Astrocyte of the cerebellum (primary cell): ENCODE measurements at regions not wholly inside any gene's neighbourhood (a gene's known extent, or its start where the extent isn't known, plus 50 kb on each side); places are given as distances from the start of the nearest gene placed in this dataset.
"Not testable (repeated sequence)": the region's sequence is repeated elsewhere in the genome, so short reads cannot be mapped to it uniquely, and the experiment has no call there.

Experiments
- DNase-seq: peaks from one replicate; pipeline ENCODE4 v3.0.0-alpha.2; 2011; ENCODE audit warnings: low read depth
- H3K4me3 ChIP-seq: 2 replicates; pipeline ENCODE4 v1.5.1; 2011; ENCODE audit warnings: mild to moderate bottlenecking, low read depth, low read length, moderate library complexity
- in situ Hi-C: cut with HindIII; loops from 2 replicates; pipeline ENCODE4 v1.10.0; 2017; ENCODE audit warnings: low sequenced_read_pairs
- TF ChIP-seq, protein P1 (sequence below): IDR thresholded peaks from 2 replicates; pipeline ENCODE4 v1.5.1; 2012; ENCODE audit warnings: low read length, low read depth, moderate library complexity, mild to moderate bottlenecking; ENCODE audit errors: missing control alignments

DNA sequence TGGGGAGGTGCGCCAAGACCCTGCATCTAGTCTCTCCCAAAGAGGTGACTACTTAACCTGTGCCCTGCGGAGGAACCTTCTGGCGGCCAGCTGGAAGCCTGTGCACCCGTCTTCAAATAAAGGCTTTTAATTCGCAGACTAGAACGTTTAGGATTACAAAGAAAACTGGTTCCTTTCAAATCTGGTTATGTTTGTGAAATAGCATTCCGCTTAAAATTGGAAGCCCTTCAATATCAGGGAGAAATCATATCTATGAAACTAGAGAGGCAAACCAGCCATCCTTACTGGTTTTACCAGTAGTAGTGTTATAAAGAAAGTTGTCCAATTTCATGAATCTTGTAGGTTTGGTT is 250.8 kb downstream of the FAM72C start:
- TF ChIP-seq, protein P1, sequence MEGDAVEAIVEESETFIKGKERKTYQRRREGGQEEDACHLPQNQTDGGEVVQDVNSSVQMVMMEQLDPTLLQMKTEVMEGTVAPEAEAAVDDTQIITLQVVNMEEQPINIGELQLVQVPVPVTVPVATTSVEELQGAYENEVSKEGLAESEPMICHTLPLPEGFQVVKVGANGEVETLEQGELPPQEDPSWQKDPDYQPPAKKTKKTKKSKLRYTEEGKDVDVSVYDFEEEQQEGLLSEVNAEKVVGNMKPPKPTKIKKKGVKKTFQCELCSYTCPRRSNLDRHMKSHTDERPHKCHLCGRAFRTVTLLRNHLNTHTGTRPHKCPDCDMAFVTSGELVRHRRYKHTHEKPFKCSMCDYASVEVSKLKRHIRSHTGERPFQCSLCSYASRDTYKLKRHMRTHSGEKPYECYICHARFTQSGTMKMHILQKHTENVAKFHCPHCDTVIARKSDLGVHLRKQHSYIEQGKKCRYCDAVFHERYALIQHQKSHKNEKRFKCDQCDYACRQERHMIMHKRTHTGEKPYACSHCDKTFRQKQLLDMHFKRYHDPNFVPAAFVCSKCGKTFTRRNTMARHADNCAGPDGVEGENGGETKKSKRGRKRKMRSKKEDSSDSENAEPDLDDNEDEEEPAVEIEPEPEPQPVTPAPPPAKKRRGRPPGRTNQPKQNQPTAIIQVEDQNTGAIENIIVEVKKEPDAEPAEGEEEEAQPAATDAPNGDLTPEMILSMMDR, result no peak
- in situ Hi-C loops, result no loop called here
- no peak overlapping the region for H3K4me3 ChIP-seq
- no peak for DNase-seq

DNA sequence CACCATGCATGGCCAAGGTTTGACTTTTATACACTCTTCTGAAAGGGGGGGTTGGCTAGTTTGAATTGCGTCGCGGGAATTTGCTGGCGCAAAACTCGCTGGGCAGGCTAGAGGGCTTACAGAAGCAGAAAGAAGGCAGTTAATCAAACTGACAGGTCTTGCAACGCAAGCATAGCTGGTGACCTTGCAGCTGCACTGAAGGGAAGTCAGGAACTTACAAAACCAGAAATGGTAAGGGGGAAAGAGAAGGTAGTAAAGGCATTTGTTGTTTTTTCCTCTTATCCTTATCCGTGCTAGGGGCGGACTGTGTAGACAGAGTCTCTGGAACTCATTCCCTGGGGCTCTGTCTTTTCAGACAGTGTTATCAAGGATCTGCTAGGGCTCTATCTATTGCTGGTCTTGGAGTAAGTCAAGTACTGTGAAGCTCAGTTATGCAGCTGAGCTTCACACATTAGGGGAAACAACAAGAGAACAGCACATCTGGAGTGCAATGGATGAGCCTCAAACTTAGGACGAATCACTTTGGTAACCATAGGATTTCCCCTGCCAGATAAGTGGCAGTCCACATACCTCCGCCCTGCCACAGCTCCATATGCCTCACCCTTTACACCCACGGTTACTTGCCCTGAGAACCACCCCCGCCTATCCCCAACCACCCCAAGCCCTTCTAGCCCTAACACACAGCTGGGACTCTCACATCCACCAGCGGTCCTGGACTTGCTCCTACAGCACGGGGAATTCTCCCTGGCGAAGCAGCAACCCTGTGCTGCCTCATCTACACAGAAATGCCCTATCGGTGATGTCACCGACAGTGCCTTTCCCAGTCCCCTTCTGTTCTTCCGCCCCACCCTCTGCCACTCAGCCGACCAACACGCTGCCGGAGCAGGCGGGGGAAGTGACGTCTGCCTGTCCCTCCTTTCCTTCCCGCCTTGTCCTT is 251.4 kb downstream of the FAM72C start:
- DNase-seq, result no peak
- in situ Hi-C loops, result no loop called here
- TF ChIP-seq, protein P1, result no peak
- no peak overlapping the region for H3K4me3 ChIP-seq

DNA sequence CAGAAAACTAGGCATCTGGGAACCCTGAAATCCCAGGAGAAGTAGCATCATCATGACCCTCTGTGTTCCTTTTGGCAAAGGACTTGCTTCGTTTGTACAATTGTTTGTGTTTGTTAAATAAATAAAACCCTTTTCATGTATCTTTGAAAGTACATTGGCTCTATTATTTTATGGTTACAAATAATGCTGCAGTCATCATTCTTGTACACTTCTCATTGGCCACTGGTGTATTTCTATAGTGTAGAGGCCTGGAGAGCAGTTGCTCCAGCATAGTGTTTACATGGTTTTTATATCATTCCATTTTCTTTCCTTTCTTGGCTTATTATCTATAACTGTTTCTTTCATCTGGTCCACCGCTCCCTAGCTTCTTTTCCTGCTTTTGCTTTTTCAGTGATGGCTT is 253.3 kb downstream of the FAM72C start:
- in situ Hi-C loops, result no loop called here
- no peak overlapping the region for H3K4me3 ChIP-seq
- TF ChIP-seq, protein P1, result no peak
- no peak for DNase-seq

DNA sequence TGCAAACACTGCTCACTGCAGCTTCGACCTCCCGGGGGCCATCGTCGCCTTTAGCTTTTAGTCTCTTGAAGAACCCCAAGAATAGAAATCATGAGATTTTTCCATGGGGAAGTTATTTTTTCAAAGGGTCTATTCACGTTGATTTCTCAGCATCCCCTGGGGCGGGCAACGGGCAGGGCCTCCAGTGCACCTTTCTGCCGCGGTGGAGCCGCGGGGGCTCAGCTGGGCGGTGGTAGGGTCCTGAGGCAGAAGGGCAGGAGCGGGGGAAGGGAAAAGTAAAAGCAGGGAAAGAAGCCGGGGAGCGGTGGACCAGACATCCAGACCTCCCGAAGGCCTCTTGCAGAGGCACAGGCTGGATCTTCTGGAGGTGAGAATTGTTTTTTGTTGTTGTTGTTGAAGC is 253.8 kb downstream of the FAM72C start:
- TF ChIP-seq, protein P1, result no peak
- H3K4me3 ChIP-seq, result no peak overlapping the region
- DNase-seq, result no peak
- in situ Hi-C loops, result no loop called here

DNA sequence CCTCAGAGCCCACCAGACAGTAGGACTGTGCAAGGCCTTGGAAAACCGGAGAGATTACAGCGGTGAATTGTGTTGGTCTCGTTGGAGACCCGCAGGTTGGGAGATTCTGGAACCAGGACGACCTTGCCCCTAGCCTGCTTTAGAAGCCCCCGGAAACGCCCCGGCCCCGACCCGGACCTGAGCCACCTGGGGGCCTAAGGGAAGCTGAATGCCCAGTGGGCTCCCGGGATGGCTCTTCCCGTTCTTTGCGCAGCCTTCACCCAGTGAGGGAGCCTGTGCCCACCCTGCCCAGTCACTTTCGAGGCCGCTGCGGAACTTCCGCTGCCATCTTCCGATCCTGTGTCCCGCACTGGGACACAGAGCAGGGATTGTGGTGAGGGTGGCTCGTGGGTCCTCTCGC is 254.4 kb downstream of the FAM72C start:
- DNase-seq, result no peak
- no peak overlapping the region for H3K4me3 ChIP-seq
- in situ Hi-C loops, result no loop called here
- TF ChIP-seq, protein P1, result no peak

DNA sequence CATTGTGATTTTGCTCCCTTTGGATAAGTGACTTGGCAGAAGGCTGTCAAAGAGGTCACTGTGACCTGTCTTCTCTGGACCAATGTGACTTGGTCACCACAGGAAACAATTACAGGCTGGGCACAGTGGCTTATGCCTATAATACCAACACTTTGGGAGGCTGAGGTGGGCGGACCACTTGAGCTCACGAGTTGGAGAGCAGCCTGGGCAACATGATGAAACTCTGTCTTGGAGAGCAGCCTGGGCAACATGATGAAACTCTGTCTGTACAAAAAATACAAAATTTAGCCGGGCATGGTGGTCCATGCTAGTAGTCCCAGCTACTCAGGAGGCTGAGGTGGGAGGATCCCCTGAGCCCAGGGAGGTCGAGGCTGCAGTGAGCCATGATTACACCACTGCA is 256.9 kb downstream of the FAM72C start:
- DNase-seq, H3K4me3 ChIP-seq, in situ Hi-C loops: not testable (repeated sequence)

GRCh38 chr1:143709606-143710259 is 262.1 kb downstream of the FAM72C start:
- DNase-seq, H3K4me3 ChIP-seq, in situ Hi-C loops: not testable (repeated sequence)

GRCh38 chr1:143702739-143703138 is 269.0 kb downstream of the FAM72C start:
- H3K4me3 ChIP-seq, in situ Hi-C loops, DNase-seq: not testable (repeated sequence)
